ENCODE measurements at regions not wholly inside any gene's neighbourhood (a gene's known extent, or its start where the extent isn't known, plus 50 kb on each side); places are given as distances from the start of the nearest gene placed in this dataset.
"Not testable (repeated sequence)": the region's sequence is repeated elsewhere in the genome, so short reads cannot be mapped to it uniquely, and the experiment has no call there.

- H3F3A ChIP-seq (ENCODE audit: insufficient read depth, low read length, poor library complexity, severe bottlenecking), result no peaks in the 10 kb centered on the region
- H3K9me2 ChIP-seq (ENCODE audit: insufficient read depth, low read length), result no peaks in the 10 kb centered on the region
- H3K9me3 ChIP-seq (ENCODE audit: low read length), result no peaks in the 10 kb centered on the region
- no peak overlapping the region for H3K9ac ChIP-seq (ENCODE audit: low read length)
- H3K4me3 ChIP-seq (ENCODE audit: low read length), result no peak overlapping the region
- H3K27ac ChIP-seq (ENCODE audit: low read length), result no peak overlapping the region
- H3K36me3 ChIP-seq (ENCODE audit: insufficient read depth, low read length), result no peaks in the 10 kb centered on the region
- H4K20me1 ChIP-seq (ENCODE audit: insufficient read depth), result no peaks in the 10 kb centered on the region
- no peaks in the 10 kb centered on the region for H3K27me3 ChIP-seq (ENCODE audit: insufficient read depth, low read depth, low read length)
- H3K79me2 ChIP-seq (replicated peaks; ENCODE audit: insufficient read depth, low read length), result no peaks in the 10 kb centered on the region
- no peak overlapping the region for H2AFZ ChIP-seq (ENCODE audit: low read depth, low read length)
- no peak for TF ChIP-seq TAF1 (IDR thresholded peaks at IDR 0.05; ENCODE audit: low read depth)
- no peak for TF ChIP-seq RAD21 (conservative IDR thresholded peaks at IDR 0.05)
- TF ChIP-seq MXI1 (conservative IDR thresholded peaks at IDR 0.05; ENCODE audit: poor library complexity, severe bottlenecking), result no peak
- no peak for TF ChIP-seq POLR2AphosphoS5 (IDR thresholded peaks at IDR 0.05)
- H3K4me2 ChIP-seq (ENCODE audit: low read length), result no peak overlapping the region
These were observed 351.8 kb upstream of the WWC1 start for GRCh38 chr5:167939686-167940085.

- no peaks in the 10 kb centered on the region for H3K9me2 ChIP-seq (ENCODE audit: insufficient read depth, low read length)
- no peak overlapping the region for H3K4me2 ChIP-seq (ENCODE audit: low read length)
- no peak overlapping the region for H2AFZ ChIP-seq (ENCODE audit: low read depth, low read length)
- no peaks in the 10 kb centered on the region for H3K27me3 ChIP-seq (ENCODE audit: insufficient read depth, low read depth, low read length)
- no peaks in the 10 kb centered on the region for H3K9me3 ChIP-seq (ENCODE audit: low read length)
- H3K9ac ChIP-seq (ENCODE audit: low read length), result no peak overlapping the region
- no peaks in the 10 kb centered on the region for H3K79me2 ChIP-seq (replicated peaks; ENCODE audit: insufficient read depth, low read length)
- H3F3A ChIP-seq (ENCODE audit: insufficient read depth, low read length, poor library complexity, severe bottlenecking), result no peaks in the 10 kb centered on the region
- TF ChIP-seq TAF1 (IDR thresholded peaks at IDR 0.05; ENCODE audit: low read depth), result no peak
- TF ChIP-seq RAD21 (conservative IDR thresholded peaks at IDR 0.05), result no peak
- TF ChIP-seq EZH2 (IDR thresholded peaks at IDR 0.05; ENCODE audit: borderline replicate concordance, insufficient read depth, low read length, poor library complexity, severe bottlenecking), result no peak
- no peak for TF ChIP-seq EP300 (conservative IDR thresholded peaks at IDR 0.05; ENCODE audit: poor library complexity, severe bottlenecking)
- TF ChIP-seq CTCF (IDR thresholded peaks at IDR 0.05; ENCODE audit: poor library complexity, severe bottlenecking), result no peak
- no peak for TF ChIP-seq POLR2AphosphoS5 (IDR thresholded peaks at IDR 0.05)
- no peak for TF ChIP-seq MXI1 (conservative IDR thresholded peaks at IDR 0.05; ENCODE audit: poor library complexity, severe bottlenecking)
- TF ChIP-seq SMC3 (conservative IDR thresholded peaks at IDR 0.05; ENCODE audit: poor library complexity), result no peak
- TF ChIP-seq REST (IDR thresholded peaks at IDR 0.05; ENCODE audit: borderline replicate concordance), result no peak
- H3K36me3 ChIP-seq (ENCODE audit: insufficient read depth, low read length), result no peaks in the 10 kb centered on the region
- no peak overlapping the region for H3K27ac ChIP-seq (ENCODE audit: low read length)
- no peaks in the 10 kb centered on the region for H4K20me1 ChIP-seq (ENCODE audit: insufficient read depth)
- no peak overlapping the region for H3K4me3 ChIP-seq (ENCODE audit: low read length)
These were observed 350.5 kb upstream of the WWC1 start for GRCh38 chr5:167940911-167941310.

GRCh38 chr5:167941556-167941955 lies 349.9 kb upstream of the WWC1 start:
- not testable (repeated sequence) for H4K20me1 ChIP-seq (ENCODE audit: insufficient read depth); H3K27me3 ChIP-seq (ENCODE audit: insufficient read depth, low read depth, low read length); H3K9me3 ChIP-seq (ENCODE audit: low read length); H3K4me2 ChIP-seq (ENCODE audit: low read length); H3F3A ChIP-seq (ENCODE audit: insufficient read depth, low read length, poor library complexity, severe bottlenecking); H3K27ac ChIP-seq (ENCODE audit: low read length); H3K9me2 ChIP-seq (ENCODE audit: insufficient read depth, low read length); H2AFZ ChIP-seq (ENCODE audit: low read depth, low read length); H3K9ac ChIP-seq (ENCODE audit: low read length); H3K36me3 ChIP-seq (ENCODE audit: insufficient read depth, low read length); H3K4me3 ChIP-seq (ENCODE audit: low read length); H3K79me2 ChIP-seq (replicated peaks; ENCODE audit: insufficient read depth, low read length)
